HS-5 (cell line): ENCODE measurements at regions not wholly inside any gene's neighbourhood (a gene's known extent, or its start where the extent isn't known, plus 50 kb on each side); places are given as distances from the start of the nearest gene placed in this dataset.

Source experiments
- DNase-seq: peaks from one replicate; pipeline ENCODE4 v3.0.0-alpha.2; 2012; ENCODE audit warnings: low read depth

GRCh38 chr6:126529637-126530362 lies 189.9 kb downstream of the CENPW start:
- no peak for DNase-seq

- no peak for DNase-seq
These were observed 190.9 kb downstream of the CENPW start for GRCh38 chr6:126530775-126531174.

GRCh38 chr6:126531286-126531685 lies 191.4 kb downstream of the CENPW start:
- no peak for DNase-seq

- DNase-seq, result no peak
These were observed 191.9 kb downstream of the CENPW start for GRCh38 chr6:126531840-126532239.

DNA sequence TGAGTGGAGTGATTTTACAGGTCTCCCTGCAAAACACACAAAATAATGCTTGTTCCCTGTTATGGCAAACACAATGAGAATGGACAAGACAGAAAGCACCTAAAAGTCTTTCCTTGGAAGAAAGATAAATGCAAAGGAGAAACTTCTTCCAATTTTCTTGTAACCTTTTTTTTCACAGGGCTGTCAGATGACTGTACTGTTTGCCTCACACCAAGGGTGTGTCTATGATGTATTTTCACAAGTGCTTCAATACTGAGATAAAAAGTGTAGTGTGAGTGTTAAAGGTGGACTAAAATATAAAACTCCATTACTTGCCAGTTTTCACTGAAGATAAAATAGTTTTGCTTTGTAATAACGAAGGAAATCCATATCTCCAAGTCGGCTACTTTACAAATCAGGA lies 194.5 kb downstream of the CENPW start:
- no peak for DNase-seq

DNA sequence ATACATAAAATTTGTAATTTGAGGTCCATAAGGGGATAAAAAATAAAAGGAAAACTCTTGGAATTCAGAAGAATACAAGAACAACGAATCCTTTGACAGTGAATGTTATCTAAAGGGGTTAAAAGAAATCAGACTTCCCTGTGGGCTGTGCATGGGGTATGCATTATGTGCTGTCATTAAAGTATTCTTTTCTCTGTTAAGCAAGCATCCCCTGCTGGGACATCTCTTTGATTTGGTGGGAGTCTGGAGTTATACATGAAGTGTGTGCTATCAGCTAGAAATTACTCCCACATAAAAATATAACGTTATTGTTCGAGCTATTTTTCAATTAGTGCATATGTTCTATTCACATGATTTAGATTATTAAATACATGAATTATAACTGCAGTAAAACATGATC lies 195.2 kb downstream of the CENPW start:
- DNase-seq, result no peak

DNA sequence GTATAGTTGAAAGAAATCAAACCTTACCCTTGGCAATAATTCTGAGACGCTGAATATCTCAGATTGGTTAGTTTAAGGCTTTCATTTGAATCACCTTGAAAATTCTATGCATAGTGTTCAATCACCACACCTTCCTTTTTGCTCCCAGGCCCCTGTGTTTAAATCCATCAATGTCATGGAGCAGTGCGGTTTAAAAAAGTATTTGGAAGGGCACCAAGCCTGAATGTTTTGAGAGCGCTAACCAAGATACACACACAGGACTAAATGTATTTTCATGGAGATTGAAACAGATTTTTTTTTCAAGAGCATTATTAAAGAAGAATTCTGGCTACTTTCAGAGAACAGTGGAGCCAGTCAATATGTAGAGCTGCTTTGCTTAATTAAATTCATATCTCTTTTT lies 195.7 kb downstream of the CENPW start:
- no peak for DNase-seq

- no peak for DNase-seq
These were observed 197.3 kb downstream of the CENPW start for GRCh38 chr6:126537061-126537816.

- peak; percentile 76 for DNase-seq
These were observed 199.1 kb downstream of the CENPW start for GRCh38 chr6:126539022-126539421.

DNA sequence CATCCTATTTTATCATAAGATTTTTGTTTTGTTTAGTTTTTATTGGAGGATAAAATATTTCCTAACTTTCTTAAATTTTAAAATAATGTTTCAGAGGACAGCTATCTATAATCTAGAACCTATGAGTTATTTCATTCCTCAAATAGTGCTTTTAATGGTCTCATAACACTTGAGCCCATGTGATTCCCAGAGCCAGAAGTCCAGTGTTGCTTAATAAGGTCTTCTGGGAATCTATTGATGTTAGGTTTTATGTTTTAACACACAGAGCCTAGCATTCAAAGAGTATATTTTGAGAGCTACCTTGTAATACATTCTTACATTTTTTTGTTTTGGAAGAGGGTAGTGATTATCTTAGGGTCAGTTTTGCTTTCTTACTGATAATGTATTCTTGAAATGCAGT lies 200.2 kb downstream of the CENPW start:
- no peak for DNase-seq

GRCh38 chr6:126541806-126542491 lies 202.0 kb downstream of the CENPW start:
- no peak for DNase-seq

- peak; percentile 23 for DNase-seq
These were observed 206.7 kb downstream of the CENPW start for GRCh38 chr6:126546541-126547120.

DNA sequence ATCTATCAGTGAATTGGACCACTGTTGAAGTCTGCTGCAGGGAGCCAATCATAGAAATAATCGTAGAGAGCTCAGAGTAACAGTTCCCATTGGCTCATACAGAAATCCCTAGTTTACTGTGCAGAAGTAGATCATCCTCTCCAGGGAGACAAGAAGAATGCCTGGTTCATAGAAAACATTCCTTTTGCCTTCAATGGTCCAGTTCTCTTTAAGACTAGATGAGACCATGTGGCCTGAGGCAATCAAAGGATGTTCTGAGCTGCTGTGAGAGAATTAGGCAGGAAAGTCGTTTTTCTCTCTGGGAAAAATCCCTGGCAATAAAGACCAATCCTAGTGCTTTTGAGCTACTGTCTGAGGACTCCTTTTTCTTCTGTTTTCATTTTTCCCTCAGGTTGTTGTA lies 208.4 kb downstream of the CENPW start:
- DNase-seq, result no peak

DNA sequence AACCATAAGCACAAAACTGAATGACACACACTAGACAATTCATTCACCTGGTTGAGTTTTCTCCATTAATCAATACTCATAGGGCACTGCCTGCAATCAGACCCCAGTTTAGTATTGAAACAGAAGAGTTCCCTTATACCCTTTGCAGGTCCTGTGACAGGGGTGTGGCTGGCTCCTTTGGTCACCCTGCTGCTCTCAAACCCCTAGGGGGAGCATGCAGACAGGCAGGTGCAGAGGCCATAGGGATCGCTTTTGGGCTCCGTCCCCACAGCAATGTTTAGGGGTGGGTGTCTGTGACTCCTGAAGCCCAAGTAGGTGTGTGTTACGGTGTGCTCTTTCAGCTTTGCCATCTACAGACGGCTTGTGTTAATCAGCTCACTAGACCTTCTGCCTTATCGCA lies 210.4 kb downstream of the CENPW start:
- DNase-seq, result no peak

DNA sequence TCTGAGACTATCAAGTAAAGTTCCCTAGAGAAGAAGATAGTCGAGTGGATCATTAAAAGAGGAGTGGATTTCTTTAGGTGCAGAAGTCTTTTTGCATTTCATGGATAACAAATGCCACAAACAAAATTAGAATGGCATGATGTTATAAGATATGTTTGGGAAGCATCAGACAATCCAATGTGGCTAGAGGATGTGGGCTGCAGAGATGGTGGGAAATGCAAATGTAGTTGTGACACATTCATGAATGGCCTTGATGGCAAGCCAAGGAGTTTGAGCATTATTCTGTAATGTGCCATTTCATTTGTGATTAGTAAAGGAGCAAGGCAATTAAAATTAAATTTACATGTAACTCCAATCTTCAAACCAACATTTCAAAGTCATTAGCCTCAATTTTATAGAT lies 211.9 kb downstream of the CENPW start:
- no peak for DNase-seq

DNA sequence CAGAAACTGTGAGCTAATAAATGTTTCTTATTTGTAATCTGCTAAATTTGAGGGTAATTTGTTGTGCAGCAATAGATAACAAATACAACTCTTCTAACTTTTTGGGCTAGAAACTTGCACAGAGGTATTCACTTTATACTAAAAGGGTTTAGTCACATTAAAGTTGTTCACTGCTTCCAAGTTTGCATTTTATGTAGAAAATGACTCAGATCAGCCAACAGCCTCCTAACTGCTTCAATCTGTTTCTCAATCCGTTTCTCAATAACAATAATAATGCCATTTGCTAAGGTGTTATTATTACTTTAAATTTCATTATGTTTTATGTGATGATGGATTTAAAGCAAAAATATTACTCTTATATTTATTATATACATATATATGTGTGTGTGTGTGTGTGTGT lies 213.9 kb downstream of the CENPW start:
- DNase-seq, result no peak

DNA sequence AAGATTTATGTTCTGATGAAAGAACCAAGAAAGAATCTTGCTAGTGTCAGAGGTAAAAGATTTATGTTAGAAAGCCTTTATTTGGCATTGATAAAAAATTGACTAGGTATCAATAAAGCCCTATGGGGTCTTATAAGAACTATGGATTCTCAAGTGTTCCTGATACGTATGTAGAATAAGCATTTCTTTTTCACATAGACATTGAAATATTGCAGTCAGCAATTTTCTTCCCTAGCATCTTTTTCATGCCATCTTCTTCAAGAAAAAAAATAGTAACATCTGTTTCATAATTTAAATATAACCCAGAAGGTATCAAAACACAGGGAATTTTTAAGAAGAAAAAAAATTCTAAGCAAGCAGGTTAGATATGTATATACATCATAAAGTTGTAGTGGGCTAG lies 230.6 kb downstream of the CENPW start:
- DNase-seq, result no peak

- no peak for DNase-seq
These were observed 234.4 kb downstream of the CENPW start for GRCh38 chr6:126574301-126574700.

DNA sequence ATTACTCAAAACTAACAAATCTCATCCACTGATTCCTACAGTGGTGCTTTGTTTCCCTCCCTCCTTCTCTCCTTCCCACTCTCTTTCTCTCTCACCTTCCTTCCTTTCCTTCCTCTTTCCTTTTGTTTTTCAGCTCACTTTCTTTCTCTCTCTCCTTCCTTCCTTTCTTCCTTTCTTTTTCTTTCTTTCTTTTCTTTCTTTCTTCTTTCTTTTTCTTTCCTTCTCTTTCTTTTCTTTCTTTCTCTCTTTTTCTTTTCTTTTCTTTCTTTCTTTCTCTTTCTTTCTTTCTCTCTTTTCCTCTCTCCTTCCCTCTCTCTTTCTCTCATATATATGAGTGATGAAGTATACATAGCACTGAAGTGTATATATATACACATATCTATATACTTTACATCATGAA lies 241.4 kb downstream of the CENPW start:
- no peak for DNase-seq

GRCh38 chr6:126600258-126600916 lies 260.5 kb downstream of the CENPW start:
- DNase-seq, result no peak

DNA sequence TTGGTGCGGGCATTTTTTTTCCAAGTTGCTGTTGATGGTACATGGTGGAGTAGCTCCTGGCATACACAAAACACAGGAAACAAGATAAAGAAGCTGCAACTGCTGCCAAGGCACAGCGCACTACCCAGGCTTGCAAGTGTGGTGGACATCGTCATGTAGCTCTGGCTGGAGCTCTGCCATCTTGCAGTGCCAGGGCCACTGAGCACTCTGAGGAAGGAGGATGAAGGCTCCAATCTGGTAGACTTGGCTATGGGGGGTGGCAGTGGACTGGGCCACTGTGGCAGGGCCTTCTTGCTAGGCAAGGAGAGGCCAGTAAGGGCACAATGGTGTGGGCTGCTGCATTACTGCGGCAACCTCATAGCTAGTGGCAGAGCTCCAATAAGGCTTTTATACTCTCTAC lies 263.5 kb downstream of the CENPW start:
- DNase-seq, result no peak

DNA sequence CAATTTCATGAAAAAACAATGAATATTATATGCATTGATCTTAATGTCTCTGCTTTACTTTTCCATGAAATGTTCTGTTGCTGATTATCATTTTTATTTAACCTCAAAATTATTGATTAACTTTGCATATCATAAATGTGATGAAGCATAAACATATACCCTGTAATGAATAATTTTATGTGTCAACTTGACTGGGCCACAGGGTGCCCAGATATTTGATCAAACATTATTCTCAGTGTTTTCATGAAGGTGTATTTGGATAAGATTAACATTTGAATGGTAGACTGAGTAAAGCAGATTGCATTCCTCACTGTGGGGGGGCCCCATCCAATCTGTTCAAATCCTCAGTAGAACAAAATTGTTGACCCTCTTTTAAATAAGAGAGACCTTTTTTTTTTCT lies 265.2 kb downstream of the CENPW start:
- no peak for DNase-seq
